HUES6 (cell line): ENCODE measurements at regions not wholly inside any gene's neighbourhood (a gene's known extent, or its start where the extent isn't known, plus 50 kb on each side); places are given as distances from the start of the nearest gene placed in this dataset.

ENCODE experiments used
- H3K27ac ChIP-seq: 2 replicates; pipeline ENCODE4 v1.7.0; 2013; ENCODE audit warnings: low read depth, mild to moderate bottlenecking, low read length, inconsistent platforms
- H3K27me3 ChIP-seq: 2 replicates; pipeline ENCODE4 v1.6.1; 2013; ENCODE audit warnings: low read length; ENCODE audit not compliant: control insufficient read depth, insufficient read depth
- H3K36me3 ChIP-seq: 2 replicates; pipeline ENCODE4 v1.6.1; 2013; ENCODE audit warnings: low read length; ENCODE audit not compliant: control insufficient read depth, insufficient read depth
- H3K4me1 ChIP-seq: 2 replicates; pipeline ENCODE4 v1.6.1; 2013; ENCODE audit warnings: low read length; ENCODE audit not compliant: control insufficient read depth, insufficient read depth
- H3K4me3 ChIP-seq: 2 replicates; pipeline ENCODE4 v1.5.1; 2013; ENCODE audit warnings: low read depth, low read length
- H3K9ac ChIP-seq: one replicate; pipeline ENCODE4 v1.6.1; 2013; ENCODE audit warnings: mild to moderate bottlenecking, low read length
- H3K9me3 ChIP-seq: 2 replicates; pipeline ENCODE4 v1.6.1; 2013; ENCODE audit warnings: low read depth, low read length; ENCODE audit not compliant: control insufficient read depth, insufficient read depth

- Histone ChIP-seq H3K9ac (no peak overlapping the region), H3K27me3 (no peaks in the 10 kb centered on the region), H3K9me3 (peaks cover 5% of the 10 kb centered on the region; the same call in 1 of the 2 replicates), H3K4me3 (no peak overlapping the region), H3K36me3 (no peaks in the 10 kb centered on the region), H3K27ac (no peak overlapping the region), H3K4me1 (peaks cover 4% of the 10 kb centered on the region; the same call in 1 of the 2 replicates)
Observed at GRCh38 chr12:107429006-107429705, 256.4 kb upstream of the PWP1 start.

GRCh38 chr12:107431942-107432341, 253.7 kb upstream of the PWP1 start:
- no peak overlapping the region for H3K27ac ChIP-seq
- no peak overlapping the region for H3K9ac ChIP-seq
- H3K9me3 ChIP-seq: 0 out of 2 replicates have a peak, but pooled peaks cover under 1% of the 10 kb centered on the region
- H3K4me1 ChIP-seq: no peaks in the 10 kb centered on the region
- H3K36me3 ChIP-seq: no peaks in the 10 kb centered on the region
- no peaks in the 10 kb centered on the region for H3K27me3 ChIP-seq
- no peak overlapping the region for H3K4me3 ChIP-seq

- peaks cover 4% of the 10 kb centered on the region; the same call in 1 of the 2 replicates for H3K4me1 ChIP-seq
- H3K9me3 ChIP-seq: no peaks in the 10 kb centered on the region
- no peak overlapping the region for H3K27ac ChIP-seq
Observed at GRCh38 chr12:107435072-107435471, 250.5 kb upstream of the PWP1 start.

GRCh38 chr12:107435520-107435919, 250.1 kb upstream of the PWP1 start:
- H3K4me3 ChIP-seq: no peak overlapping the region
- H3K4me1 ChIP-seq: peaks cover 4% of the 10 kb centered on the region; the same call in 1 of the 2 replicates
- no peak overlapping the region for H3K9ac ChIP-seq
- no peaks in the 10 kb centered on the region for H3K9me3 ChIP-seq
- no peaks in the 10 kb centered on the region for H3K27me3 ChIP-seq
- no peak overlapping the region for H3K27ac ChIP-seq
- no peaks in the 10 kb centered on the region for H3K36me3 ChIP-seq

More at GRCh38 chr12:107435072-107435471, 250.5 kb upstream of the PWP1 start:
- H3K9ac ChIP-seq: no peak overlapping the region
- H3K27me3 ChIP-seq: no peaks in the 10 kb centered on the region
- H3K36me3 ChIP-seq: no peaks in the 10 kb centered on the region
- no peak overlapping the region for H3K4me3 ChIP-seq

GRCh38 chr12:107436376-107436775, 249.2 kb upstream of the PWP1 start:
- no peak overlapping the region for H3K9ac ChIP-seq
- H3K9me3 ChIP-seq: no peaks in the 10 kb centered on the region
- H3K4me1 ChIP-seq: peaks cover 4% of the 10 kb centered on the region; the same call in 1 of the 2 replicates
- no peaks in the 10 kb centered on the region for H3K27me3 ChIP-seq
- H3K36me3 ChIP-seq: no peaks in the 10 kb centered on the region
- H3K4me3 ChIP-seq: no peak overlapping the region
- no peak overlapping the region for H3K27ac ChIP-seq

GRCh38 chr12:107436836-107437235, 248.8 kb upstream of the PWP1 start:
- Histone ChIP-seq H3K4me3 (no peak overlapping the region), H3K9me3 (no peaks in the 10 kb centered on the region), H3K36me3 (no peaks in the 10 kb centered on the region), H3K27ac (no peak overlapping the region), H3K4me1 (peaks cover 4% of the 10 kb centered on the region; the same call in 1 of the 2 replicates), H3K27me3 (no peaks in the 10 kb centered on the region), H3K9ac (no peak overlapping the region)

GRCh38 chr12:107437954-107438353, 247.6 kb upstream of the PWP1 start:
- Histone ChIP-seq H3K9ac (no peak overlapping the region), H3K36me3 (no peaks in the 10 kb centered on the region), H3K27me3 (no peaks in the 10 kb centered on the region), H3K4me3 (no peak overlapping the region), H3K4me1 (peaks cover 4% of the 10 kb centered on the region; the same call in 1 of the 2 replicates), H3K9me3 (no peaks in the 10 kb centered on the region), H3K27ac (no peak overlapping the region)

- no peak overlapping the region for H3K27ac ChIP-seq
- H3K9ac ChIP-seq: no peak overlapping the region
- H3K4me3 ChIP-seq: no peak overlapping the region
- H3K27me3 ChIP-seq: no peaks in the 10 kb centered on the region
- H3K9me3 ChIP-seq: no peaks in the 10 kb centered on the region
- H3K36me3 ChIP-seq: no peaks in the 10 kb centered on the region
- peaks cover 4% of the 10 kb centered on the region; the same call in 1 of the 2 replicates for H3K4me1 ChIP-seq
Observed at GRCh38 chr12:107439026-107439738, 246.4 kb upstream of the PWP1 start.

- Histone ChIP-seq H3K9me3 (no peaks in the 10 kb centered on the region), H3K4me1 (peaks cover 4% of the 10 kb centered on the region; the same call in 1 of the 2 replicates), H3K27ac (no peak overlapping the region), H3K4me3 (no peak overlapping the region), H3K27me3 (no peaks in the 10 kb centered on the region), H3K36me3 (no peaks in the 10 kb centered on the region), H3K9ac (no peak overlapping the region)
Observed at GRCh38 chr12:107440606-107441005, 245.0 kb upstream of the PWP1 start.

GRCh38 chr12:107441665-107442300, 243.8 kb upstream of the PWP1 start:
- H3K27me3 ChIP-seq: no peaks in the 10 kb centered on the region
- H3K4me3 ChIP-seq: no peak overlapping the region
- no peaks in the 10 kb centered on the region for H3K36me3 ChIP-seq
- no peaks in the 10 kb centered on the region for H3K9me3 ChIP-seq
- H3K4me1 ChIP-seq: peaks cover 4% of the 10 kb centered on the region; the same call in 1 of the 2 replicates
- H3K9ac ChIP-seq: no peak overlapping the region
- H3K27ac ChIP-seq: no peak overlapping the region
